ENCODE measurements at regions not wholly inside any gene's neighbourhood (a gene's known extent, or its start where the extent isn't known, plus 50 kb on each side); places are given as distances from the start of the nearest gene placed in this dataset.

DNA sequence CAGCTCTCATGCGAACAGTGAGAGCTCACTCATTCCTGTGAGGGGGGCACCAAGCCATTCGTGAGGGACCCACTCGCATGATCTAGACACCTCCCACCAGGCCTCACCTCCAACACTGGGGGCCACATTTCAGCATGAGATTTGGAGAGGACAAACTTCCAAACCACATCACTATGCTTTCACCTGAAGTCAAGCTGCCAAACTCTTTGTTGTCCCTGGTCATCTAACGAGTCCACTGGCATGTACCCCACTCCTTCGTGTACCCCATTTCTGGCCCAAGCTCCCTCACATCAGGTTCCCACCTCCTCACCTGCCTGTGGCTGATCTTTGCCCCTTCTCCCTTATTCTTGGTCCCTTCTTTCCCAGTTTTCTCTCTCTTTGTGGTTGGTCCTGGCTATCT lies 198.9 kb downstream of the ADAMTS15 start:
- H3K9me3 ChIP-seq (ENCODE audit: low read length): no peaks in the 10 kb centered on the region
- DNase-seq: no peak
- no peaks in the 10 kb centered on the region for H3K27me3 ChIP-seq (ENCODE audit: insufficient read depth, low read length, poor library complexity, severe bottlenecking)
- Mint-ChIP-seq H3K27me3 (peaks cover 0 to 3% of the 10 kb centered on the region in 2 donors), H3K4me1 (no peaks in the 10 kb centered on the region), H3K36me3 (no peaks in the 10 kb centered on the region), H3K4me3 (no peak overlapping the region), H3K9me3 (no peaks in the 10 kb centered on the region), H3K27ac (no peak overlapping the region)
- no peaks in the 10 kb centered on the region for H3K36me3 ChIP-seq (ENCODE audit: insufficient read depth, low read length)
- CTCF ChIA-PET: no interaction called here
- POLR2A ChIA-PET: no interaction called here
- no peak overlapping the region for H3K4me3 ChIP-seq (ENCODE audit: low read length)
- no peaks in the 10 kb centered on the region for H3K4me1 ChIP-seq (ENCODE audit: insufficient read depth, low read length)
- H3K27ac ChIP-seq (ENCODE audit: low read depth, low read length): no peak overlapping the region

DNA sequence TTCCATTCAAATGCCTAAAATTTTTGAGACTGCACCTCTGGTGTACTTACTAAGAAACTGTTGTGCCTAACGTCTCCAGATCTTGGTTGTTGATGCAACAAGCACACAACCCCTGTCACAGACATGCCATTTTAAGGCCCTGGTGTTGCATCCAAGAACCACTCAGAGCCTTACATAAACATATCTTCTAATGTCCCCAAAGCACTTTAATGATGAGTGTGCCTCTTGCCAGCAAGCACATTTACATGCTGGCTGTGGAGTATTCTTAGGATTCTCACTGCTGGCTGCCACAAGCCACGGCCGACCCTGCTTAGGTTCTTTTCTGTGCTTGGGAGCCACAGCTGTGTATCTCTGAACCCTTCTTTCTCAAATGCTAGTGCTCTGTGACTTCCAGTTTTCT lies 201.4 kb downstream of the ADAMTS15 start:
- Mint-ChIP-seq H3K27ac (no peak overlapping the region), H3K4me3 (no peak overlapping the region), H3K9me3 (no peaks in the 10 kb centered on the region), H3K4me1 (no peaks in the 10 kb centered on the region), H3K27me3 (peaks cover 4 to 11% of the 10 kb centered on the region in 2 donors), H3K36me3 (no peaks in the 10 kb centered on the region)
- Histone ChIP-seq H3K9me3 (ENCODE audit: low read length) (no peaks in the 10 kb centered on the region), H3K27me3 (ENCODE audit: insufficient read depth, low read length, poor library complexity, severe bottlenecking) (no peaks in the 10 kb centered on the region), H3K36me3 (ENCODE audit: insufficient read depth, low read length) (no peaks in the 10 kb centered on the region), H3K27ac (ENCODE audit: low read depth, low read length) (no peak overlapping the region), H3K4me1 (ENCODE audit: insufficient read depth, low read length) (no peaks in the 10 kb centered on the region), H3K4me3 (ENCODE audit: low read length) (no peak overlapping the region)
- ChIA-PET POLR2A (no interaction called here), CTCF (no interaction called here)
- DNase-seq: no peak

DNA sequence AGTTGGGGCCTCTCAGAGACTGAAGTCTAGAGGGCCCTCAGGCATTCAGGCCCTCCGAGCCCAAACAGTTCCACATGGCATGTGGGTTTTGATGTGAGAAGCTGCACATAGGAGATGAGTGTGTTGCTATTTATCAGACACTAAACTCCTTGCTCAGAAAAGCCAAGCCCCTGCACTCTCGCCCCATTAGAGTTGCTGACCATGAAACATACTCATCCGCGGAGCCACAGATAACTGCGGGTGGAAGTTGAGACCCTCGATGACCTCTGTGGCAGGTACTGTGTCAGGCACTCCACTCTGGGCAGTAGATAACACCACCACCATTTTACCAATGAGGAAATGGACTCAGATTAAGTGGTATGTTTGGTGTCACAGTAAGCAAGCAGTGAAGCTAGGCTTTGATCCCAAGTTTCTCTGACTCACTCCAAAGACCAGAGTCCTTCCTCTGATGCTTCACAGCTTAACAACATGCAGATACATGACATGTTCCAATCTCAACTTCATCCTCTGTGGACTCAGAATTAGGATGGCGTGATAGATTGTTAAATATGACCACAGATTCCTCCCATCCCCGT lies 202.1 kb downstream of the ADAMTS15 start:
- Mint-ChIP-seq H3K9me3 (no peaks in the 10 kb centered on the region), H3K27ac (no peak overlapping the region), H3K27me3 (peaks cover 4 to 11% of the 10 kb centered on the region in 2 donors), H3K36me3 (no peaks in the 10 kb centered on the region), H3K4me3 (no peak overlapping the region), H3K4me1 (no peaks in the 10 kb centered on the region)
- Histone ChIP-seq H3K27ac (ENCODE audit: low read depth, low read length) (no peak overlapping the region), H3K36me3 (ENCODE audit: insufficient read depth, low read length) (no peaks in the 10 kb centered on the region), H3K9me3 (ENCODE audit: low read length) (no peaks in the 10 kb centered on the region), H3K4me1 (ENCODE audit: insufficient read depth, low read length) (no peaks in the 10 kb centered on the region), H3K4me3 (ENCODE audit: low read length) (no peak overlapping the region), H3K27me3 (ENCODE audit: insufficient read depth, low read length, poor library complexity, severe bottlenecking) (no peaks in the 10 kb centered on the region)
- no peak for DNase-seq
- ChIA-PET CTCF (no interaction called here), POLR2A (no interaction called here)

DNA sequence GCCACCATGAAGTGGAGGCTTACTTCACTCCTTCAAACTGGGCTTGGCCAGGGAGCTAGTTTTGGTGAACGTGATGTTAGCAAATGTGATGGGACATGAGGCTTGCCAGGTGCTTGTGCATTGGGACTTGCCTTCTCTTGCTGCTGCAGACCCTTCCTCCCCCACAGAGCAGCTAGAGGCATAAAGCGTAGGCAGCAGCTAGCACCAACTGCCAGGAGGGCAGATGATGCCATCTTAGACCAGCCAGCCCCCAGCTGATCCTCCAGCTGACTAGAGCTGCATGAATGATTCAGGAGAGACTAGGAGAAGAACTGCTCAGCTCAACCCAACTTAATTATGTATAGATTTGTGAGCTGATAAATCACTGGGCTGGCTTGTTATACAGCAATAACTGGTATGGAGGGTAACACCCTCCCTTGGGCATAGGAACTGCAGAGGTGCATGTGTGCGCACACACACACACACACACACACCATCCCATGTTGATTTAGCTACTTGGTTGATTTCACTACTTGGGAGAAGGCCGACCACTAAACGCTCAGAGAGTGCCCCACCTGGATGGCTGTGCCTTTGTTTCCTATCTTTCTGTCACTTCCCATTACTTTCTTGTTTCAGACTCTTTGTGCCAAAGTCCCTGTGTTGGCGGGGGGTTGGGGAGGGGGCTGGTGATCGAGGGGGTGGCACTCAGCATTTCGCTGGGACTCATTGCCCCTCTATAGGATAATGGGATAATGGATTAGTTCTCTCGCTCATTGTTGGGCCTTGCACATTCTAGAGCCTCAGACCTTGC lies 202.8 kb downstream of the ADAMTS15 start:
- peaks cover 0 to 6% (median 0%) of the 10 kb centered on the region in 5 donors for H3K9me3 Mint-ChIP-seq

DNA sequence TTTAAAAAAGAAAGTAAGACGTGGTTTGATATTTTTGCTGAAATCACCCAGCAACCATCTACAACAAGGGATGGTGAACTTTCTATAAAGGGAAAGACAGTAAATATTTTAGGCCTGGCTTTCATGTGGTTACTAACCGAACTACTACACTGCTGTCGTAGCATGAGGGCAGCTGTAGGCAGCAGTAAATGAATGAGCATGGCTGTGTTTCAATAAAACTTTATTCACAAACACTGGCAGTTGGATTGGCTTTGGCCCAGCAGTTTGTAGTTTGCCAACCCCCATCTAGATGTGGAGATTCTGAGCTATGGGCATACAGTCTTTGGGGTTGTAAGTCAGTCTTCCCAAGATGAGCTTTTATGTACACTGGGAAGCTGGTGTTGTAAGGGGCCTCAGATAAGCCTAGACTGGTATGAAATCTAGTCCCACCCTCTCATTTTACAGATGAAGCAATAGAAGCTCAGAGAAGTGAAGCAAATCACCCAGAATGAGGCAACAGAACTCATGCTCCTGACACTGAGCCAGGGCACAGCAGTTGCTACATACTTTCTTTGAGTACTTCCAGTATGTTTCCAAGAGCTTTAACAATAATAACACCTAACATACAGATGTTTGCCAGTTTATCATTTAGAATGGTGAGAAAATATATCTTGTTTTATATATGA lies 204.4 kb downstream of the ADAMTS15 start:
- Mint-ChIP-seq H3K9me3 (peaks cover 4 to 8% (median 5%) of the 10 kb centered on the region in 5 donors), H3K36me3 (no peaks in the 10 kb centered on the region), H3K4me1 (no peaks in the 10 kb centered on the region), H3K27me3 (peaks cover 6 to 15% of the 10 kb centered on the region in 2 donors), H3K27ac (no peak overlapping the region), H3K4me3 (no peak overlapping the region)
- H3K27ac ChIP-seq (ENCODE audit: low read depth, low read length): no peak overlapping the region
- H3K4me3 ChIP-seq (ENCODE audit: low read length): no peak overlapping the region
- H3K36me3 ChIP-seq (ENCODE audit: insufficient read depth, low read length): no peaks in the 10 kb centered on the region
- no peaks in the 10 kb centered on the region for H3K27me3 ChIP-seq (ENCODE audit: insufficient read depth, low read length, poor library complexity, severe bottlenecking)
- no peaks in the 10 kb centered on the region for H3K9me3 ChIP-seq (ENCODE audit: low read length)
- ChIA-PET POLR2A (no interaction called here), CTCF (no interaction called here)
- DNase-seq: no peak
- H3K4me1 ChIP-seq (ENCODE audit: insufficient read depth, low read length): no peaks in the 10 kb centered on the region

More for the DNA sequence above, 202.8 kb downstream of the ADAMTS15 start:
- no peaks in the 10 kb centered on the region for H3K9me3 ChIP-seq (ENCODE audit: low read length)
- H3K27me3 ChIP-seq (ENCODE audit: insufficient read depth, low read length, poor library complexity, severe bottlenecking): no peaks in the 10 kb centered on the region
- Mint-ChIP-seq H3K4me1 (no peaks in the 10 kb centered on the region), H3K27ac (no peak overlapping the region), H3K36me3 (no peaks in the 10 kb centered on the region), H3K27me3 (peaks cover 4 to 15% of the 10 kb centered on the region in 2 donors), H3K4me3 (no peak overlapping the region)
- CTCF ChIA-PET: no interaction called here
- POLR2A ChIA-PET: no interaction called here
- no peaks in the 10 kb centered on the region for H3K36me3 ChIP-seq (ENCODE audit: insufficient read depth, low read length)
- H3K4me3 ChIP-seq (ENCODE audit: low read length): no peak overlapping the region
- no peak overlapping the region for H3K27ac ChIP-seq (ENCODE audit: low read depth, low read length)
- no peaks in the 10 kb centered on the region for H3K4me1 ChIP-seq (ENCODE audit: insufficient read depth, low read length)
- no peak for DNase-seq

DNA sequence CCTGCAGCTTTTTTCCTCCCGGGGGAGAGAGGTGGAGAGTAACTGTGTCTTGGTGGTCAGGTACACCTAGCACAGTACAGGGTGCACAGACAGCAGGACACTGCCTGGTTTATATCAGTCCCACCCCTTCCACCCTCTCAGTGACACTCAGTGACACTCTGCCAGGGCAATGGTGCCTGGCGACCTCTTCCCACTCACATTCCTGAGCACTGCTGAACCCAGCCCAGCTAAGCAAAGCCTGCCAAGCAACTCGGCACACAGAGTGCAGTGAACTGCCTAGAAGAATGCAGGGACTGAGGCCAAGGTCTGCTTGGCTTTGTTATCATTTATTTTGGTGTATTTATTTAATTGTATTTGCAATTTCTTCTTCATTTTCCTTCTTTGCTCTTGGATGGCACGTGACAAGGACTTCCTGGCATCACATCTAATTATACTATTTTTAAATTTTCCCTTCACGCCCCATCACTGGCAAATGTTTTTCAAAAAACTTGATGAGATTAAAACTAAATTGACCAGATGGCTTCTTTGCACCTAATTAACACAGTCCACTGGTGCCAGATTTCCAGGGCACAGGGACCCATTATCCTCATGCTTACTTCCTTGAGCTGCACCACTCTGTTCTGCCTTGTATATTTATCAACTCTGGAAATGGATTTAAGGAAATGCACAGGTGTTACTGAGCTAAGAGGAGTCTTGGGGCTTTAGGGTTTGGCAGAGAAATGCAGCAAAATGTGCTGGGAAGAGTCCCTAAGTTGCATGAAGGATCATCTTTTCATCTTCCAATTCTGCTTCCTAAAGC lies 205.6 kb downstream of the ADAMTS15 start:
- Histone ChIP-seq H3K9me3 (ENCODE audit: low read length) (no peaks in the 10 kb centered on the region), H3K4me1 (ENCODE audit: insufficient read depth, low read length) (no peaks in the 10 kb centered on the region), H3K36me3 (ENCODE audit: insufficient read depth, low read length) (no peaks in the 10 kb centered on the region), H3K27me3 (ENCODE audit: insufficient read depth, low read length, poor library complexity, severe bottlenecking) (no peaks in the 10 kb centered on the region), H3K4me3 (ENCODE audit: low read length) (no peak overlapping the region), H3K27ac (ENCODE audit: low read depth, low read length) (no peak overlapping the region)
- H3K4me1 Mint-ChIP-seq: no peaks in the 10 kb centered on the region
- H3K27ac Mint-ChIP-seq: no peak overlapping the region
- H3K27me3 Mint-ChIP-seq: peaks cover 6 to 15% of the 10 kb centered on the region in 2 donors
- no peak for DNase-seq
- peaks cover 4 to 8% (median 5%) of the 10 kb centered on the region in 5 donors for H3K9me3 Mint-ChIP-seq
- CTCF ChIA-PET: no interaction called here
- no peaks in the 10 kb centered on the region for H3K36me3 Mint-ChIP-seq
- POLR2A ChIA-PET: no interaction called here
- H3K4me3 Mint-ChIP-seq: no peak overlapping the region

DNA sequence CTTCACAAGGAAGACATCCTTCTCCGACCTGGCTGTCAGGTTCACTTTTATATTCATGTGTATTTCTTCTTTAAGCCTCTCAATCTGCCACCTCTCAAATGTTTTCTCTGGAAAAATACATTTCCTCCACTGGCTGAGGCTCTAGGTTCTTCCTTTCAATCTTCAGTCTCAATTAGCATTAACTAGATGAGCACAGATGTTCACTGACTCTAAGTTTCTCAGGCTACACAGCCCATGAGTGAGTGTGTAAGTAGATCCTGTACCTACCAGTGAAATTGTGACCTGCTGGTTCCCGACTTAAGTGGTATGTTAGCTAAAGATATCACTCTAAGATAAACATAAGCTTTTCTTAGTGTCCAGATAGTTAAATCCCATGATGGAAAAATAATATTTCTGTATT lies 206.9 kb downstream of the ADAMTS15 start:
- POLR2A ChIA-PET: no interaction called here
- Mint-ChIP-seq H3K36me3 (no peaks in the 10 kb centered on the region), H3K27me3 (peaks cover 5 to 15% of the 10 kb centered on the region in 2 donors), H3K27ac (no peak overlapping the region), H3K4me1 (no peaks in the 10 kb centered on the region), H3K9me3 (peaks cover 4 to 8% (median 5%) of the 10 kb centered on the region in 5 donors), H3K4me3 (no peak overlapping the region)
- H3K4me1 ChIP-seq (ENCODE audit: insufficient read depth, low read length): no peaks in the 10 kb centered on the region
- H3K9me3 ChIP-seq (ENCODE audit: low read length): no peaks in the 10 kb centered on the region
- H3K27me3 ChIP-seq (ENCODE audit: insufficient read depth, low read length, poor library complexity, severe bottlenecking): no peaks in the 10 kb centered on the region
- H3K4me3 ChIP-seq (ENCODE audit: low read length): no peak overlapping the region
- H3K36me3 ChIP-seq (ENCODE audit: insufficient read depth, low read length): no peaks in the 10 kb centered on the region
- CTCF ChIA-PET: no interaction called here
- no peak overlapping the region for H3K27ac ChIP-seq (ENCODE audit: low read depth, low read length)
- no peak for DNase-seq

DNA sequence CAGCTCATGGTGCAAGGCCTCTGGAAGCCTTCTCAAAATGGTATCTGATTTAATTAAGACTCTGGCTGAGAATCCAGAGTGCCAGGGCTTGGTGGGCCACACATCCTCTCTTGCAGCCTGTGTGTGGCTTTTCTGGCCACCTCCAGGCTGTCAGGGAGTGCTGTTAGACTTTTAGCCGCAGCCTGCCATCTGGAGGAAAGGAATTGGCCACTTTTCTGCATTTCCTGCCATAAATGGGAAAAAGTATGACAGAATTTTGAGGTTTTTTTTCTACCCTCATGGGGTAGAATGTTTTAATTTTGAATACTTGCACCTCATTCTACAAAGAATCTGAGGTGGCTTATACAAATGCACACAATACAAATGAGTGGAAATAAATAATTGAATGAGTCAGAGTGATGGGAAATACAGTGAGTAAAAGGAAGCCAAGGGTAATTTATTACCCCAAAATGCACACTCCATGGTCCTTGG lies 218.4 kb downstream of the ADAMTS15 start:
- H3K27me3 ChIP-seq (ENCODE audit: insufficient read depth, low read length, poor library complexity, severe bottlenecking): no peaks in the 10 kb centered on the region
- no peaks in the 10 kb centered on the region for H3K4me1 Mint-ChIP-seq
- H3K4me3 ChIP-seq (ENCODE audit: low read length): no peak overlapping the region
- no peak for DNase-seq
- no peak overlapping the region for H3K27ac Mint-ChIP-seq
- ChIA-PET POLR2A (no interaction called here), CTCF (no interaction called here)
- no peak overlapping the region for H3K27ac ChIP-seq (ENCODE audit: low read depth, low read length)
- H3K36me3 Mint-ChIP-seq: no peaks in the 10 kb centered on the region
- H3K4me3 Mint-ChIP-seq: no peak overlapping the region
- peaks cover 0 to 2% of the 10 kb centered on the region in 2 donors for H3K27me3 Mint-ChIP-seq
- no peaks in the 10 kb centered on the region for H3K4me1 ChIP-seq (ENCODE audit: insufficient read depth, low read length)
- no peaks in the 10 kb centered on the region for H3K9me3 ChIP-seq (ENCODE audit: low read length)
- H3K9me3 Mint-ChIP-seq: no peaks in the 10 kb centered on the region
- no peaks in the 10 kb centered on the region for H3K36me3 ChIP-seq (ENCODE audit: insufficient read depth, low read length)

All from CD8-positive, alpha-beta memory T cell (primary cell).